ENCODE measurements at regions not wholly inside any gene's neighbourhood (a gene's known extent, or its start where the extent isn't known, plus 50 kb on each side); places are given as distances from the start of the nearest gene placed in this dataset.

DNA sequence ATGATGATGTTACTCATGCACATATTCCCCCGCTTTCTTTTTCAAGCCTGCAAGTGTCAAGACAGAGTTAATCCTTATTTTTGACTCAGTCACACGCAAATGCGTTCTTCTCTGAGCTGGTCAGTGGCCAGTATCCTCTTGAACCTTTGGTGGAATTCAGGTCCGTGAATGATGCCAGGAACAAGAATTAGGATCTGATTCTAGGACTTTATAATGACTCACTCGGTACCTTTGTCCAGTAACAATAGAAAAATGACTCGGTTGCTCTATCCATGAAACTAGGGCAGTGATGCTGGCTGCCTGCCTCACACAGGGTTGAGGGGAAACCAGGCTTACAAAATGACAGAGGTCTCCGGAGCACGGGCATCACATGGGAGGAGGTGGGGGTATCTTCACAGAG is 185.8 kb upstream of the NUDT4 start:
- no peaks in the 10 kb centered on the region for H3K27me3 ChIP-seq (ENCODE audit: control insufficient read depth, insufficient read depth, low read length)
- H3K27ac ChIP-seq (ENCODE audit: low read depth in 2 of 2, low read length in 2 of 2): no peak overlapping the region
- no peak overlapping the region for H3K4me3 ChIP-seq (ENCODE audit: low read length in 3 of 3)
- no peaks in the 10 kb centered on the region for H3K4me1 ChIP-seq (ENCODE audit: control insufficient read depth in 2 of 3, insufficient read depth in 2 of 3, low read depth in 1 of 3, low read length in 3 of 3)
- no peak overlapping the region for H3K9ac ChIP-seq (ENCODE audit: low read length in 3 of 3)
- no peak for FAIRE-seq
- H3K36me3 ChIP-seq (ENCODE audit: control insufficient read depth in 2 of 3, insufficient read depth in 3 of 3, low read length in 3 of 3): no peaks in the 10 kb centered on the region
- intact Hi-C loops (cut with DNase I): no loop called here
- no peak for TF ChIP-seq CTCF (IDR thresholded peaks at IDR 0.05; ENCODE audit: borderline replicate concordance, extremely low read depth, insufficient read depth)
- no peaks in the 10 kb centered on the region for H3K9me3 ChIP-seq (ENCODE audit: control insufficient read depth in 2 of 3, insufficient read depth in 1 of 3, low read length in 3 of 3)
- no peak for DNase-seq

DNA sequence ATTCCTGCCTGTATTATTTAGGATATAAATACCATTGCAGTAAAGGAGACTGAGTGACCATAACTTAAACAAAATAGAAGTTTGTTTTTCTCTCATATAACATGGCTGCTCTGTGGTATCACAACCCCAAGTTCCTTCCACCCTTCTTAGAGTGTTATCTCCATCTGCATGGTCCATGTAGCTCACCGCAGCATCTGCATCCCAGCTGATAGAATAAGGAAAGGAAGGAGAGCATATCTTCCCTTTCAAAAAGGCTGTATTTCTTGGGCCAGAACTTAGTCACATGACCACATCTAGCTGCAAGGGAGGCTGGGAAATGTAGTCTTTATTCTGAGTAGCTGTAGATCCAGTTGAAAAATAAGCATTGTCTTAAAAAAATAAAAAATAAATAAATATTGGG is 184.8 kb upstream of the NUDT4 start:
- Histone ChIP-seq H3K36me3 (ENCODE audit: control insufficient read depth in 2 of 3, insufficient read depth in 3 of 3, low read length in 3 of 3) (no peaks in the 10 kb centered on the region), H3K9ac (ENCODE audit: low read length in 3 of 3) (no peak overlapping the region), H3K27me3 (ENCODE audit: control insufficient read depth, insufficient read depth, low read length) (no peaks in the 10 kb centered on the region), H3K9me3 (ENCODE audit: control insufficient read depth in 2 of 3, insufficient read depth in 1 of 3, low read length in 3 of 3) (no peaks in the 10 kb centered on the region), H3K4me1 (ENCODE audit: control insufficient read depth in 2 of 3, insufficient read depth in 2 of 3, low read depth in 1 of 3, low read length in 3 of 3) (no peaks in the 10 kb centered on the region), H3K4me3 (ENCODE audit: low read length in 3 of 3) (no peak overlapping the region), H3K27ac (ENCODE audit: low read depth in 2 of 2, low read length in 2 of 2) (no peak overlapping the region)
- intact Hi-C loops (cut with DNase I): no loop called here
- TF ChIP-seq CTCF (IDR thresholded peaks at IDR 0.05; ENCODE audit: borderline replicate concordance, extremely low read depth, insufficient read depth): no peak
- FAIRE-seq: no peak
- DNase-seq: no peak

GRCh38 chr12:93195511-93195910 is 182.2 kb upstream of the NUDT4 start:
- H3K9ac ChIP-seq (ENCODE audit: low read length in 3 of 3): no peak overlapping the region
- intact Hi-C loops (cut with DNase I): no loop called here
- H3K4me1 ChIP-seq (ENCODE audit: control insufficient read depth in 2 of 3, insufficient read depth in 2 of 3, low read depth in 1 of 3, low read length in 3 of 3): no peaks in the 10 kb centered on the region
- H3K27me3 ChIP-seq (ENCODE audit: control insufficient read depth, insufficient read depth, low read length): no peaks in the 10 kb centered on the region
- no peak for TF ChIP-seq CTCF (IDR thresholded peaks at IDR 0.05; ENCODE audit: borderline replicate concordance, extremely low read depth, insufficient read depth)
- DNase-seq: no peak
- no peaks in the 10 kb centered on the region for H3K9me3 ChIP-seq (ENCODE audit: control insufficient read depth in 2 of 3, insufficient read depth in 1 of 3, low read length in 3 of 3)
- no peak overlapping the region for H3K27ac ChIP-seq (ENCODE audit: low read depth in 2 of 2, low read length in 2 of 2)
- no peak overlapping the region for H3K4me3 ChIP-seq (ENCODE audit: low read length in 3 of 3)
- no peaks in the 10 kb centered on the region for H3K36me3 ChIP-seq (ENCODE audit: control insufficient read depth in 2 of 3, insufficient read depth in 3 of 3, low read length in 3 of 3)
- no peak for FAIRE-seq

DNA sequence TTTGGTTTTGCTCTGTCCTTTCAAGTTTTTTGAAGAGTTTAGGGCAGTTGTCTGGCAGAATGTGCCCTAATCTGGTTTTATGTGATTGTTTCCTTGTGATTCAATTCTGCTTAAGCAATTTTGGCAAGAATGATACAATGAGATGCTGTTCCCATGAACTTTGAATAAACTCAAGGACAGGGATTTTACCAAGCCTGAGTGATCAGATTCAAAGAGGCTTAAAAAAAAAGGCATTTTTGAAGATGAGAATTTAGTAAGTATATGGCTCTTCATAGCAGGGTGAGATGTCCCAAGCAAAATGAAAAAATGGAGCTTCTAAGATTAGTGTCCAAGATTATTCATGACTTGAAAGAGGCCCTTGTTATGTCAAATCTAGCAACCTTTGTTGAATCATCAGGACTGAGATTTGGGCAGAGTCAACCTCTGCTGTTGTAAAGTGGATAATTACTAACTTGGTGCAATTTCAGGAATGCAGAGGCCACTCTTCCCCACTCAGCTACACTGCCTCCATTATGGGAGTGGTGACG is 180.6 kb upstream of the NUDT4 start:
- no peaks in the 10 kb centered on the region for H3K27me3 ChIP-seq (ENCODE audit: control insufficient read depth, insufficient read depth, low read length)
- no peaks in the 10 kb centered on the region for H3K36me3 ChIP-seq (ENCODE audit: control insufficient read depth in 2 of 3, insufficient read depth in 3 of 3, low read length in 3 of 3)
- H3K4me1 ChIP-seq (ENCODE audit: control insufficient read depth in 2 of 3, insufficient read depth in 2 of 3, low read depth in 1 of 3, low read length in 3 of 3): no peaks in the 10 kb centered on the region
- H3K4me3 ChIP-seq (ENCODE audit: low read length in 3 of 3): no peak overlapping the region
- no peak overlapping the region for H3K27ac ChIP-seq (ENCODE audit: low read depth in 2 of 2, low read length in 2 of 2)
- no peak overlapping the region for H3K9ac ChIP-seq (ENCODE audit: low read length in 3 of 3)
- intact Hi-C loops (cut with DNase I): no loop called here
- no peaks in the 10 kb centered on the region for H3K9me3 ChIP-seq (ENCODE audit: control insufficient read depth in 2 of 3, insufficient read depth in 1 of 3, low read length in 3 of 3)
- FAIRE-seq (no peak), DNase-seq (no peak)
- no peak for TF ChIP-seq CTCF (IDR thresholded peaks at IDR 0.05; ENCODE audit: borderline replicate concordance, extremely low read depth, insufficient read depth)

Measured in kidney (tissue), 13 donors.